ENCODE measurements at regions not wholly inside any gene's neighbourhood (a gene's known extent, or its start where the extent isn't known, plus 50 kb on each side); places are given as distances from the start of the nearest gene placed in this dataset.
"Not testable (repeated sequence)": the region's sequence is repeated elsewhere in the genome, so short reads cannot be mapped to it uniquely, and the experiment has no call there.

- DNase-seq = not testable (repeated sequence)
Observed at GRCh38 chr15:44817797-44818196, 81.5 kb downstream of the TRIM69 start.

GRCh38 chr15:44819331-44819987 is 83.1 kb downstream of the TRIM69 start:
- not testable (repeated sequence) for DNase-seq

- not testable (repeated sequence) for DNase-seq
Observed at GRCh38 chr15:44820535-44820934, 84.2 kb downstream of the TRIM69 start.

- not testable (repeated sequence) for DNase-seq
Observed at GRCh38 chr15:44820967-44821366, 84.6 kb downstream of the TRIM69 start.

- not testable (repeated sequence) for DNase-seq
Observed at GRCh38 chr15:44824277-44825145, 88.2 kb downstream of the TRIM69 start.

- DNase-seq = not testable (repeated sequence)
Observed at GRCh38 chr15:44826583-44826982, 90.3 kb downstream of the TRIM69 start.

- not testable (repeated sequence) for DNase-seq
Observed at GRCh38 chr15:44828229-44828914, 92.0 kb downstream of the TRIM69 start.

- DNase-seq = not testable (repeated sequence)
Observed at GRCh38 chr15:44829150-44829549, 92.8 kb downstream of the TRIM69 start.

GRCh38 chr15:44830692-44831408 is 94.5 kb downstream of the TRIM69 start:
- not testable (repeated sequence) for DNase-seq

- not testable (repeated sequence) for DNase-seq
Observed at GRCh38 chr15:44831409-44831741, 95.0 kb downstream of the TRIM69 start.

- DNase-seq = not testable (repeated sequence)
Observed at GRCh38 chr15:44832133-44832532, 95.8 kb downstream of the TRIM69 start.

- not testable (repeated sequence) for DNase-seq
Observed at GRCh38 chr15:44833081-44833480, 96.8 kb downstream of the TRIM69 start.

- DNase-seq = not testable (repeated sequence)
Observed at GRCh38 chr15:44833761-44834160, 97.4 kb downstream of the TRIM69 start.

GRCh38 chr15:44835082-44835481 is 98.8 kb downstream of the TRIM69 start:
- DNase-seq = not testable (repeated sequence)

- DNase-seq = no peak
Observed at GRCh38 chr15:44836094-44836493, 99.8 kb downstream of the TRIM69 start.

GRCh38 chr15:44838929-44839328 is 102.6 kb downstream of the TRIM69 start:
- DNase-seq = not testable (repeated sequence)

GRCh38 chr15:44841762-44842161 is 105.4 kb downstream of the TRIM69 start:
- DNase-seq = not testable (repeated sequence)

- not testable (repeated sequence) for DNase-seq
Observed at GRCh38 chr15:44842883-44843282, 106.6 kb downstream of the TRIM69 start.

GRCh38 chr15:44844936-44845335 is 108.6 kb downstream of the TRIM69 start:
- DNase-seq = not testable (repeated sequence)

- DNase-seq = not testable (repeated sequence)
Observed at GRCh38 chr15:44846156-44846555, 109.8 kb downstream of the TRIM69 start.

GRCh38 chr15:44847555-44847954 is 108.9 kb upstream of the TERB2 start:
- not testable (repeated sequence) for DNase-seq

GRCh38 chr15:44848859-44849258 is 107.6 kb upstream of the TERB2 start:
- DNase-seq = not testable (repeated sequence)

Measured in CD4-positive, alpha-beta T cell treated with Interleukin-1 beta for 1 hour (primary cell).